Rectal smooth muscle tissue (tissue), 1 donor: ENCODE measurements at regions not wholly inside any gene's neighbourhood (a gene's known extent, or its start where the extent isn't known, plus 50 kb on each side); places are given as distances from the start of the nearest gene placed in this dataset.
A peak's percentile ranks its signal among the peaks of the same experiment; 100 is the strongest.
"Not testable (repeated sequence)": the region's sequence is repeated elsewhere in the genome, so short reads cannot be mapped to it uniquely, and the experiment has no call there.

Experiments used
- H3K27ac ChIP-seq: one replicate; pipeline ENCODE4 v1.7.0; 2013; ENCODE audit warnings: low read depth, low read length, inconsistent platforms
- H3K27me3 ChIP-seq: one replicate; pipeline ENCODE4 v1.7.0; 2013; ENCODE audit warnings: low read length; ENCODE audit not compliant: control insufficient read depth, insufficient read depth
- H3K36me3 ChIP-seq: one replicate; pipeline ENCODE4 v1.7.0; 2013; ENCODE audit warnings: low read length; ENCODE audit not compliant: control insufficient read depth, insufficient read depth
- H3K4me1 ChIP-seq: one replicate; pipeline ENCODE4 v1.7.0; 2013; ENCODE audit warnings: low read length; ENCODE audit not compliant: control insufficient read depth, insufficient read depth
- H3K4me3 ChIP-seq: one replicate; pipeline ENCODE4 v1.7.0; 2013; ENCODE audit warnings: low read length
- H3K9ac ChIP-seq: one replicate; pipeline ENCODE4 v1.7.0; 2013; ENCODE audit warnings: low read length

DNA sequence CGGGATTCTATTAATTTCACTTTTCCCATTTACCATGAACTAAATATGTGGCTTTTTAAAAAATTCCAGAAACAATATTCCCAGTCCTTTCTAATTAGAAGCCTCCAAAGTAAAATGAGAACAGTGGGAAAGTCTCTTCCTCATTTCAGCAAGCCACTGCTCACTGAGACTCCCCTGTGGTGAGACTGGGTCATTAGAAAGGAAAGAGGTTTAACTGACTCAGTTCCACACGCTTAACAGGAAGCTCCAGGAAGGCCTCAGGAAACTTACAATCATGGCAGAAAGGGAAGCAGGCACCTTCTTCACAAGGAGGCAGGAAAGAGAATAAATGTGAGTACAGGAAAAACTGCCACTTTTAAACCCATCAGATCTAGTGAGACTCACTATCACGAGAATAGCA is 258.9 kb upstream of the CHAC2 start:
- H3K4me3 ChIP-seq = no peak overlapping the region

GRCh38 chr2:53507070-53507469 is 260.5 kb upstream of the CHAC2 start:
- H3K27ac ChIP-seq, H3K36me3 ChIP-seq, H3K9ac ChIP-seq: not testable (repeated sequence)

More for the DNA sequence above, 258.9 kb upstream of the CHAC2 start:
- Histone ChIP-seq H3K4me1 (no peaks in the 10 kb centered on the region), H3K27ac (no peak overlapping the region), H3K9ac (no peak overlapping the region), H3K36me3 (no peaks in the 10 kb centered on the region), H3K27me3 (no peaks in the 10 kb centered on the region)

GRCh38 chr2:53505826-53506225 is 261.8 kb upstream of the CHAC2 start:
- Histone ChIP-seq H3K4me3 (no peak overlapping the region), H3K27ac (no peak overlapping the region), H3K27me3 (no peaks in the 10 kb centered on the region), H3K9ac (no peak overlapping the region), H3K36me3 (no peaks in the 10 kb centered on the region), H3K4me1 (no peaks in the 10 kb centered on the region)

More at GRCh38 chr2:53507070-53507469, 260.5 kb upstream of the CHAC2 start:
- not testable (repeated sequence) for H3K4me1 ChIP-seq, H3K27me3 ChIP-seq, H3K4me3 ChIP-seq

DNA sequence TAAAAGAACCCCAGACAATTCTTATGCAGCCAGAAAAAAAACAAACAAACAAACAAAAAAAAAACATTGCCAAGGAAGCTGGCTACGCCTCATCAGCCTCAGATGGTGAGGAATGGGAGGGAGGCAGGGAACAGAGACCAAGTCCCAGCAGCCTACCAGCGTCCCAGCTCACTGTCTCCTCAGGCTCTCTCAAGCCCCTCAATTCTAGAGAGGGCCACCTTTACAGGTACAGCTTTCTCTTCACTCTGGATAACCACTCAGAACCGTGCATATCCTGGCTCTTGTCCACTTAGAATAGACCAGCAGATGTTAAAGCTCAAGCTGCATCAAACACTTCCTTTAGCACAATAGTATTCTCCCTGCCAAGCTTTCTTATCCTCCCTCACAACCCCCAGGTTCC is 263.1 kb upstream of the CHAC2 start:
- H3K9ac ChIP-seq = no peak overlapping the region
- no peaks in the 10 kb centered on the region for H3K27me3 ChIP-seq
- no peak overlapping the region for H3K4me3 ChIP-seq

DNA sequence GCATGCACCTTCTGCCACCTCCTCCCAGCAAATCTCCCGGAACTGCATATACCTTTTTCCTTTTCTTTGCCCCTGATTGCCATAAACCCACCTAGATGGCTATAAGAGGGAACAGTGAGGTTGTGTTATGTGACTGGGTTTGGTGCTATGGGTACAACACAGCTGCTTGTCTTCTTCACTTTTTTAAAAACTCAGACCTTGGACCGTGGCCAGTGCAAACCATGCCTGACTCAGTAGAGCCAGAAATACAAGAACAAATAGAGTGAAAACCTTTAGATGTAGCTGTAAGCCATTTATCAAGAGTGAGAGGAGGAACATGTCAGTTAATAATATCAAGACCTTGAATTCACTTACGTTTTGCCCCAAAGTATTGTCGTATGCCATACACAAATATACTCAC is 267.4 kb upstream of the CHAC2 start:
- no peak overlapping the region for H3K27ac ChIP-seq
- no peak overlapping the region for H3K9ac ChIP-seq
- H3K36me3 ChIP-seq = no peaks in the 10 kb centered on the region
- no peaks in the 10 kb centered on the region for H3K27me3 ChIP-seq
- H3K4me1 ChIP-seq = peaks cover 16% of the 10 kb centered on the region
- no peak overlapping the region for H3K4me3 ChIP-seq

More for the DNA sequence above, 263.1 kb upstream of the CHAC2 start:
- H3K27ac ChIP-seq = no peak overlapping the region
- H3K36me3 ChIP-seq = no peaks in the 10 kb centered on the region
- no peaks in the 10 kb centered on the region for H3K4me1 ChIP-seq

- no peaks in the 10 kb centered on the region for H3K27me3 ChIP-seq
- no peak overlapping the region for H3K9ac ChIP-seq
- H3K36me3 ChIP-seq = no peaks in the 10 kb centered on the region
- H3K4me1 ChIP-seq = peaks cover 16% of the 10 kb centered on the region
- no peak overlapping the region for H3K4me3 ChIP-seq
- peak overlapping the region; percentile 11 for H3K27ac ChIP-seq
Measured at GRCh38 chr2:53498210-53498609, 269.4 kb upstream of the CHAC2 start.

DNA sequence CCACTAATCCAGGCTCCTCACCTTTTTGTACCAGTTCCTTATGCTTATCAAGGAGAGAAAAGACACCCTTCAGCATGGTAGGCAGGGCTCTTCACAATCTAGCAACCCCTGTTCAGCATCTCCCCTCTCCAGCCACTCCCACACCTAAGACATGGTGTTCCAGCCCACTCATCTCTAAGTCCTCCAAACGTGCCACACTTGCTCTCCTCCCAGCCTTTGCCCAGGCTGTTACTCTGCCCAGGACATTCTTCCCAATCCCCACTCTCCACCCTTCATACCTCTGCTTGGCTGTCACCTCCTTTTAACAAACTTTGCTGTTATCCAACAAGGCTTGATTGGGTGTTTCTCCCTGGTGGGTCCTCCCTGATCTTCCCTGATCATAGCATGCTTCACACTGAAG is 270.6 kb upstream of the CHAC2 start:
- peaks cover 16% of the 10 kb centered on the region for H3K4me1 ChIP-seq
- no peak overlapping the region for H3K27ac ChIP-seq
- no peaks in the 10 kb centered on the region for H3K27me3 ChIP-seq
- no peak overlapping the region for H3K9ac ChIP-seq
- H3K4me3 ChIP-seq = no peak overlapping the region
- no peaks in the 10 kb centered on the region for H3K36me3 ChIP-seq

- H3K27ac ChIP-seq = no peak overlapping the region
- H3K9ac ChIP-seq = no peak overlapping the region
- H3K4me1 ChIP-seq = peaks cover 17% of the 10 kb centered on the region
- H3K27me3 ChIP-seq = no peaks in the 10 kb centered on the region
- H3K4me3 ChIP-seq = no peak overlapping the region
- H3K36me3 ChIP-seq = no peaks in the 10 kb centered on the region
Measured at GRCh38 chr2:53493210-53493609, 274.4 kb upstream of the CHAC2 start.

DNA sequence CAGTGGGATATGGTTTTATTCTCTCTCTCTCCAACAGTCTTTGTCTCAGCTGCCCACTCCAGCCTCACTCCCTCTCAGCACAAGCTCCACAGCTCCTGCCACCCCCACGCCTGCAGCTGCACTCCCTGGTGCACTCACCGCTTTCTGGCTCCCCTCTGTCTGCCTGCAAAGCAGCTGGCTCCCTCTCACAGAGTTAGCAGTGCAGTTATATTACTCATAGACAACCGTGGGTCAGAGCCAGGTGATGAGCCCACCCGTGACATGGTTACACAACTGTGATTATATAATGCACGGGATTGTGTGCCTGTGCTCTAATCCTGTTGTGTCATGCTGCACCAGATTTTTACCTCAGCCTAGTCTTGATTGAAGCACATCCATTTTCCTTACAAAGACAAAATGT is 276.9 kb upstream of the CHAC2 start:
- Histone ChIP-seq H3K36me3 (no peaks in the 10 kb centered on the region), H3K4me1 (peaks cover 6% of the 10 kb centered on the region), H3K4me3 (no peak overlapping the region), H3K27me3 (no peaks in the 10 kb centered on the region), H3K9ac (no peak overlapping the region), H3K27ac (no peak overlapping the region)

GRCh38 chr2:53486185-53486899 is 281.3 kb upstream of the CHAC2 start:
- H3K9ac ChIP-seq, H3K36me3 ChIP-seq, H3K27ac ChIP-seq, H3K4me1 ChIP-seq, H3K4me3 ChIP-seq, H3K27me3 ChIP-seq: not testable (repeated sequence)

GRCh38 chr2:53485021-53485728 is 282.4 kb upstream of the CHAC2 start:
- no peak overlapping the region for H3K4me3 ChIP-seq
- no peak overlapping the region for H3K27ac ChIP-seq
- H3K36me3 ChIP-seq = no peaks in the 10 kb centered on the region
- no peak overlapping the region for H3K9ac ChIP-seq
- no peaks in the 10 kb centered on the region for H3K27me3 ChIP-seq
- peaks cover 2% of the 10 kb centered on the region for H3K4me1 ChIP-seq

GRCh38 chr2:53484531-53484930 is 283.1 kb upstream of the CHAC2 start:
- H3K27ac ChIP-seq = no peak overlapping the region
- no peaks in the 10 kb centered on the region for H3K27me3 ChIP-seq
- no peak overlapping the region for H3K4me3 ChIP-seq
- no peaks in the 10 kb centered on the region for H3K4me1 ChIP-seq
- no peak overlapping the region for H3K9ac ChIP-seq
- no peaks in the 10 kb centered on the region for H3K36me3 ChIP-seq

DNA sequence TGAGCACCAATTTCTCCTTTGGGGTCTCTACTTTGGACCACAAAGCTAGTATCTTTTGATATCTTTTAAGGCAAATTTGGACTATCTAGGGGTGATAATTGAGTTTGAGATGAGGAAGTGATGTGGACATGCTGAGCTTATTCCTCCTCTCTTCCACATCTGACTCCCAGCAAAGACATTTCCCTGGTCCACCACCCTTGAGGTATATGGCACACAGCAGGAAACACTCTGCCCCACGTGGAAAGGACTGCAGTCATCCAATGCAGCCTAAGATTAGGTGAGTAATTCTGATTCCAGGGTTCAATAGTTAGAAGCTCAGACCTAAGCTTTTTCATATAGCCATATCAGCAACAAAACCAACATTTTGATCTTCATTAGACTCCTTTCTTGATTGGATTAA is 290.1 kb upstream of the CHAC2 start:
- H3K4me3 ChIP-seq = no peak overlapping the region
- no peaks in the 10 kb centered on the region for H3K36me3 ChIP-seq
- H3K27me3 ChIP-seq = no peaks in the 10 kb centered on the region
- H3K9ac ChIP-seq = no peak overlapping the region
- no peak overlapping the region for H3K27ac ChIP-seq
- H3K4me1 ChIP-seq = no peaks in the 10 kb centered on the region
